ENCODE measurements at regions not wholly inside any gene's neighbourhood (a gene's known extent, or its start where the extent isn't known, plus 50 kb on each side); places are given as distances from the start of the nearest gene placed in this dataset.

DNA sequence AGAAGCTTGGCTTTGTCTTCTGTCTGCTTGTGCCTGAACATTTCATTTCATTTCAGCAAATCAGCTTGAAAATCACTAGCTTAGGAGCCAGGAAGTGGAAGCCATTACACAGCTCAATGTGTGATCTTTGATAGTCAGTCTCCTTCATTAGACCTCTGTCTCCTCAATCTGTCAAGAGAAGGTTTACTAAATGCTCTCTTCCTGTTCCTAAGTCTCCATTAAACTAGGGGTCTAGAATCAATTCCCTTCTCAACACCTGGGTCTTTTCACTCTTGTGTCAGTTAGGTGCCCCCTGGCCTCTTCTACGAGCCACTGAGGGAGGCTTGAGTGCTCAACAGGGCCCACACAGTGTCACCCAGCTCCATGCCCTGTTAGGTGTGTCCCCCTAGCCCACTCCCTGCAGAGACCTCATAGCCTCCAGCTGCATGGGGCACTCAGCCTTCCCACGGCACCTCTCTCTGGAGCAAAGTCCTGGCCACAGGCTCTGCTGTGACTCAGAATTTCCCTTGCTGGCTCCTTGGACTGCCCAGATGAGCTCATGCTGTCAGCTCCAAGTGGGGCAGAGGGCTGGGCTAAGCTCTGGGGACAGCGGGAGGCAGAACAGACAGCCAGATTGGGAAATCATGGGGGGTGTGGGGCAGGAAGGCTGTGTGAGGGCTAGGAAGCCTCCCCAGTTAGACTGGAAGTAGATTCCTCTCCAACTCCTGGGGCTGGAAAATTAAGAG is 115.7 kb upstream of the IPO9 start:
- Mint-ChIP-seq H3K4me3 (ENCODE audit: low read depth, unreplicated experiment) (peak overlapping the region; percentile 53), H3K27me3 (ENCODE audit: unreplicated experiment) (no peaks in the 10 kb centered on the region), H3K9me3 (ENCODE audit: low read depth, unreplicated experiment) (no peaks in the 10 kb centered on the region), H3K4me1 (ENCODE audit: low read depth, unreplicated experiment) (peaks cover 25% of the 10 kb centered on the region), H3K36me3 (ENCODE audit: insufficient read depth, unreplicated experiment) (peaks cover 13% of the 10 kb centered on the region), H3K27ac (ENCODE audit: unreplicated experiment) (peak overlapping the region; percentile 98)
- intact Hi-C loops (cut with micrococcal nuclease; ENCODE audit: unreplicated experiment), result loop anchor here (5.0 kb wide), 1 partner anchor 269 kb away; the partner anchor contains the start of gene RNPEP
- DNase-seq, result peak; percentile 91
- TF ChIP-seq, protein P1, sequence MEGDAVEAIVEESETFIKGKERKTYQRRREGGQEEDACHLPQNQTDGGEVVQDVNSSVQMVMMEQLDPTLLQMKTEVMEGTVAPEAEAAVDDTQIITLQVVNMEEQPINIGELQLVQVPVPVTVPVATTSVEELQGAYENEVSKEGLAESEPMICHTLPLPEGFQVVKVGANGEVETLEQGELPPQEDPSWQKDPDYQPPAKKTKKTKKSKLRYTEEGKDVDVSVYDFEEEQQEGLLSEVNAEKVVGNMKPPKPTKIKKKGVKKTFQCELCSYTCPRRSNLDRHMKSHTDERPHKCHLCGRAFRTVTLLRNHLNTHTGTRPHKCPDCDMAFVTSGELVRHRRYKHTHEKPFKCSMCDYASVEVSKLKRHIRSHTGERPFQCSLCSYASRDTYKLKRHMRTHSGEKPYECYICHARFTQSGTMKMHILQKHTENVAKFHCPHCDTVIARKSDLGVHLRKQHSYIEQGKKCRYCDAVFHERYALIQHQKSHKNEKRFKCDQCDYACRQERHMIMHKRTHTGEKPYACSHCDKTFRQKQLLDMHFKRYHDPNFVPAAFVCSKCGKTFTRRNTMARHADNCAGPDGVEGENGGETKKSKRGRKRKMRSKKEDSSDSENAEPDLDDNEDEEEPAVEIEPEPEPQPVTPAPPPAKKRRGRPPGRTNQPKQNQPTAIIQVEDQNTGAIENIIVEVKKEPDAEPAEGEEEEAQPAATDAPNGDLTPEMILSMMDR (IDR thresholded peaks at IDR 0.05; ENCODE audit: unreplicated experiment), result no peak
- BruUV-seq (replicated peaks), result no TSS peak
- CTCF ChIA-PET, result interaction anchor here (0.6 to 4.2 kb wide), 13 partner anchors 10 to 344 kb away, joined by 3 to 57 read pairs (median 4); partner anchors contain the start of gene IPO9

DNA sequence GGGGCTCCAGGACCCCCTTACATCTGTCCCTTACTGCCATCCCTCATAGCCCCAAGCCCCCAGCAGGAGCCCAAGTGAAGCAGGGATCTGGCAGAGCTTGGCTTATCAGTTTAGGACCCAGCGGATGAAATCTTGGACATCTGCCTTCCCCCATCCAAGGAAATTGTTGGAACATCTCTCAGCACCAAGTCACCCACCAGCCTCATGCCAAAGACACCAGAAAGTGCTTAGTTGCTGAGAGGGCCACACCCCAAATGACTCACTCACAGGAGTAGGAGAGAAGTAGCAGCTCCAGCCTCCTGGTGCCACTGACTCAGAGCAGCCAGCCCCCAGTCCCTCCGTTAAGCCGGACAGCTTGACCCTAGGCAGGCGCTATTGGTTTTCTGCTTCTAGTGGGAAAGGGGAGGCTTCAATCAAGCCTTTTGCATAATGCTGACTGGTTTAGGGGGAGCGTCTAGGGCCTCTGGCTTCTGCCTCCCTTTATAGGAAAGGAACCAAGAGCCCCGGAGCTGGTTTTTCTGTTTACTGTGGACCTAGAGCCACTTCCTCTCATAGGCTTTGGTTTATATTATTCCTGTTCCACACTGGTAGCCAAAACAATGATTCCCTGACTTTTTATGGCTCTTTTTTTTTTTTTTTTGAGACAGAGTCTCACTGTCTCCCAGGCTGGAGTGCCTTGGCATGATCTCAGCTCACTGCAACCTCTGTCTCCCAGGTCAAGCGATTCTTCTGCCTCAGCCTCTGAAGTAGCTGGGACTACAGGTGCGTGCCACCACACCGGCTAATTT is 114.2 kb upstream of the IPO9 start:
- no peaks in the 10 kb centered on the region for H3K9me3 Mint-ChIP-seq (ENCODE audit: low read depth, unreplicated experiment)
- intact Hi-C loops (cut with micrococcal nuclease; ENCODE audit: unreplicated experiment), result loop anchor here (5.0 kb wide), 1 partner anchor 268 kb away; the partner anchor contains the start of gene RNPEP
- H3K27me3 Mint-ChIP-seq (ENCODE audit: unreplicated experiment), result no peaks in the 10 kb centered on the region
- TF ChIP-seq, protein P1 (IDR thresholded peaks at IDR 0.05; ENCODE audit: unreplicated experiment), result no peak
- TSS peak; percentile 80 for BruUV-seq (replicated peaks)
- peak overlapping the region; percentile 35 for H3K4me3 Mint-ChIP-seq (ENCODE audit: low read depth, unreplicated experiment)
- CTCF ChIA-PET, result interaction anchor here (0.7 to 4.2 kb wide), 9 partner anchors 9 to 279 kb away, joined by 3 to 57 read pairs (median 3); no protein-coding TSS in a partner anchor
- peak overlapping the region; percentile 80 for H3K27ac Mint-ChIP-seq (ENCODE audit: unreplicated experiment)
- peaks cover 25% of the 10 kb centered on the region for H3K4me1 Mint-ChIP-seq (ENCODE audit: low read depth, unreplicated experiment)
- DNase-seq, result peak; percentile 89
- H3K36me3 Mint-ChIP-seq (ENCODE audit: insufficient read depth, unreplicated experiment), result peaks cover 25% of the 10 kb centered on the region

DNA sequence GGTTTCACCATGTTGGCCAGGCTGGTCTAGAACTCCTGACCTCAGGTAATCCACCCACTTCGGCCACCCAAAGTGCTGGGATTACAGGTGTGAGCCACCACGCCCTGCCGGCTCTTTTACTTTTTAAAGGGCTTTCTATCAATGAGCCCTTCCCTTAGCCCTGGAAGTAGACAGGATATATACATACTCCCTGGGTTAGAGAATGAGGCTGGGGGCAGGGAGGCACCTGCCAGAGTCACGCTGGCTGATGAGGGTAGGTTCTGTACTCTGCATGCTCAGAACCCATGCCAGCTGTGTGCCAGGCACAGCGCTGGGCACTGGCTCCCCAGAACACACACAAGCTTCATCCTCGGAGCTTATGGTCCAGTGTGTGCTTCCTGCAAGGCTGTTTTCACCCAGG is 113.6 kb upstream of the IPO9 start:
- Mint-ChIP-seq H3K27ac (ENCODE audit: unreplicated experiment) (no peak overlapping the region), H3K4me1 (ENCODE audit: low read depth, unreplicated experiment) (peaks cover 25% of the 10 kb centered on the region), H3K27me3 (ENCODE audit: unreplicated experiment) (no peaks in the 10 kb centered on the region), H3K36me3 (ENCODE audit: insufficient read depth, unreplicated experiment) (peaks cover 25% of the 10 kb centered on the region), H3K4me3 (ENCODE audit: low read depth, unreplicated experiment) (no peak overlapping the region), H3K9me3 (ENCODE audit: low read depth, unreplicated experiment) (no peaks in the 10 kb centered on the region)
- no peak for DNase-seq
- TF ChIP-seq, protein P1 (IDR thresholded peaks at IDR 0.05; ENCODE audit: unreplicated experiment), result no peak
- CTCF ChIA-PET, result interaction anchor here (0.8 to 4.2 kb wide), 4 partner anchors 8 to 156 kb away, joined by 3 to 57 read pairs (median 5); no protein-coding TSS in a partner anchor
- BruUV-seq (replicated peaks), result no TSS peak
- intact Hi-C loops (cut with micrococcal nuclease; ENCODE audit: unreplicated experiment), result no loop called here

DNA sequence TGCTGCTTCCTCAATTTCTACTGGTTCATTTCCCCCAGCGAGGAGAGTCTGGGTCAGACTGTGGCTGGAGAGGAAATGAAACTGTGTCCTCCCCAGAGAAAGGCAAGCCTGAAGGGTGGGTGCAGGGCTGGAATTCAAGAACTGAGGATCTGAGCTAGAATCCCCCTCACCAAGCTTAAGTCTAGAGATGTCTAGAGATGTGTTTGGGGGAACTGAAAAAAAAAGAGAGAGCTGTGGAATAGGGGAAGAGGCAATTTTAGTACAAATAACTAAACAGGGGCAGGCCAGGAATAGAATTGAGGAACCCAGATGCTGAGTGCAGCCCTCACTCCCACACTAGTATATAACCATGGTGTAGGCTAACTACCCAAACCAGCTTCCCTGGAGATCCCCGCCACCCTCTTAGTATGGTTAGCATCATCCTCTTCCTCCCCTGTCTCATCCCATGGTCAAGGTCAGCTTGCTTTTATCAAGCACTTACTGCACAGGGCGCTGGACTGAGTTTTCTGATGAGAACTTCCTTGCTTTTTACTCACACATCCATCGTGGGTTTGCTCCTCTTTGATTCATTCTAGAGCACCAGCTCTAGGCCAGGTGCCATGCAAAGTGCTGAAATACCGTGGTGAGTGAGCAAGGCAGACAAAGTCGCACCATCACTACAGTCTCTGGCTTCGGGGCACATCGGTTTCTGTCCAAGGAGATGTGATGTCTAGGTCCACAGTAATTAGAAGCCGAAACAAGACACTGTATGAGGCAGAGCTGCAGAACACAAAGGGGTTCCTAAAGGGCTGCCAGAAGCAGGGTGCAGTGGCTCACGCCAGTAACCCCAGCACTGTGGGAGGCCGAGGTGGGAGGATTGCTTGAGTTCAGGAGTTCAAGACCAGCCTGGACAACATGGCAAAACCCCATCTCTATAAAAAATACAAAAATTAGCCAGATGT is 112.9 kb upstream of the IPO9 start:
- no TSS peak for BruUV-seq (replicated peaks)
- Mint-ChIP-seq H3K9me3 (ENCODE audit: low read depth, unreplicated experiment) (no peaks in the 10 kb centered on the region), H3K36me3 (ENCODE audit: insufficient read depth, unreplicated experiment) (peaks cover 25% of the 10 kb centered on the region), H3K4me1 (ENCODE audit: low read depth, unreplicated experiment) (peaks cover 25% of the 10 kb centered on the region), H3K27ac (ENCODE audit: unreplicated experiment) (no peak overlapping the region), H3K4me3 (ENCODE audit: low read depth, unreplicated experiment) (no peak overlapping the region), H3K27me3 (ENCODE audit: unreplicated experiment) (no peaks in the 10 kb centered on the region)
- CTCF ChIA-PET, result interaction anchor here (0.9 to 4.2 kb wide), 3 partner anchors 76 to 79 kb away, joined by 3 to 57 read pairs (median 5); no protein-coding TSS in a partner anchor
- TF ChIP-seq, protein P1 (IDR thresholded peaks at IDR 0.05; ENCODE audit: unreplicated experiment), result no peak
- DNase-seq, result no peak
- intact Hi-C loops (cut with micrococcal nuclease; ENCODE audit: unreplicated experiment), result no loop called here
